ENCODE measurements at regions not wholly inside any gene's neighbourhood (a gene's known extent, or its start where the extent isn't known, plus 50 kb on each side); places are given as distances from the start of the nearest gene placed in this dataset.

GRCh38 chr5:15995341-15996052 lies 184.1 kb downstream of the MARCHF11 start:
- Mint-ChIP-seq H3K36me3 (ENCODE audit: low read depth) (no peaks in the 10 kb centered on the region), H3K4me1 (ENCODE audit: low read depth) (no peaks in the 10 kb centered on the region), H3K27me3 (no peaks in the 10 kb centered on the region), H3K27ac (no peak overlapping the region), H3K4me3 (no peak overlapping the region), H3K9me3 (peaks cover 18% of the 10 kb centered on the region)
- DNase-seq (no peak), ATAC-seq (no peak)
- CTCF ChIA-PET: no interaction called here
- no peak for TF ChIP-seq CTCF (IDR thresholded peaks at IDR 0.05)
- intact Hi-C loops (cut with micrococcal nuclease): no loop called here
- POLR2A ChIA-PET: no interaction called here

GRCh38 chr5:15993919-15994318 lies 185.7 kb downstream of the MARCHF11 start:
- peaks cover 21% of the 10 kb centered on the region for H3K9me3 Mint-ChIP-seq
- intact Hi-C loops (cut with micrococcal nuclease): no loop called here
- DNase-seq: no peak
- POLR2A ChIA-PET: no interaction called here
- no peaks in the 10 kb centered on the region for H3K4me1 Mint-ChIP-seq (ENCODE audit: low read depth)
- H3K27me3 Mint-ChIP-seq: no peaks in the 10 kb centered on the region
- no peak overlapping the region for H3K27ac Mint-ChIP-seq
- H3K4me3 Mint-ChIP-seq: no peak overlapping the region
- no peaks in the 10 kb centered on the region for H3K36me3 Mint-ChIP-seq (ENCODE audit: low read depth)
- CTCF ChIA-PET: interaction anchor here (1.2 kb wide), 1 partner anchor 10 kb away, joined by 3 read pairs; no protein-coding TSS in a partner anchor
- TF ChIP-seq CTCF (IDR thresholded peaks at IDR 0.05): no peak
- ATAC-seq: no peak

GRCh38 chr5:15993334-15993733 lies 186.3 kb downstream of the MARCHF11 start:
- TF ChIP-seq CTCF (IDR thresholded peaks at IDR 0.05): no peak
- no peaks in the 10 kb centered on the region for H3K36me3 Mint-ChIP-seq (ENCODE audit: low read depth)
- no peak overlapping the region for H3K4me3 Mint-ChIP-seq
- ATAC-seq (no peak), DNase-seq (no peak)
- ChIA-PET POLR2A (no interaction called here), CTCF (interaction anchor here (0.5 to 1.2 kb wide), 2 partner anchors 10 to 147 kb away, joined by 3 read pairs; no protein-coding TSS in a partner anchor)
- intact Hi-C loops (cut with micrococcal nuclease): no loop called here
- no peak overlapping the region for H3K27ac Mint-ChIP-seq
- H3K9me3 Mint-ChIP-seq: peaks cover 21% of the 10 kb centered on the region
- H3K4me1 Mint-ChIP-seq (ENCODE audit: low read depth): no peaks in the 10 kb centered on the region
- H3K27me3 Mint-ChIP-seq: no peaks in the 10 kb centered on the region

GRCh38 chr5:15992918-15993317 lies 186.7 kb downstream of the MARCHF11 start:
- DNase-seq (no peak), ATAC-seq (no peak)
- H3K4me1 Mint-ChIP-seq (ENCODE audit: low read depth): no peaks in the 10 kb centered on the region
- CTCF ChIA-PET: interaction anchor here (0.5 kb wide), 1 partner anchor 146 kb away, joined by 3 read pairs; no protein-coding TSS in a partner anchor
- TF ChIP-seq CTCF (IDR thresholded peaks at IDR 0.05): no peak
- no peak overlapping the region for H3K27ac Mint-ChIP-seq
- no peaks in the 10 kb centered on the region for H3K27me3 Mint-ChIP-seq
- intact Hi-C loops (cut with micrococcal nuclease): no loop called here
- POLR2A ChIA-PET: no interaction called here
- H3K9me3 Mint-ChIP-seq: peaks cover 22% of the 10 kb centered on the region
- no peaks in the 10 kb centered on the region for H3K36me3 Mint-ChIP-seq (ENCODE audit: low read depth)
- no peak overlapping the region for H3K4me3 Mint-ChIP-seq

- no peak for DNase-seq
- TF ChIP-seq CTCF (IDR thresholded peaks at IDR 0.05): no peak
- no peak overlapping the region for H3K27ac Mint-ChIP-seq
- H3K4me3 Mint-ChIP-seq: no peak overlapping the region
- H3K4me1 Mint-ChIP-seq (ENCODE audit: low read depth): no peaks in the 10 kb centered on the region
- no peak for ATAC-seq
- CTCF ChIA-PET: no interaction called here
- POLR2A ChIA-PET: no interaction called here
- intact Hi-C loops (cut with micrococcal nuclease): no loop called here
- peaks cover 24% of the 10 kb centered on the region for H3K9me3 Mint-ChIP-seq
- no peaks in the 10 kb centered on the region for H3K27me3 Mint-ChIP-seq
- no peaks in the 10 kb centered on the region for H3K36me3 Mint-ChIP-seq (ENCODE audit: low read depth)
These were observed 188.0 kb downstream of the MARCHF11 start for GRCh38 chr5:15991586-15991985.
